ENCODE measurements at regions not wholly inside any gene's neighbourhood (a gene's known extent, or its start where the extent isn't known, plus 50 kb on each side); places are given as distances from the start of the nearest gene placed in this dataset.

- Histone ChIP-seq H3K4me3 (no peak overlapping the region), H3K9ac (ENCODE audit: insufficient read depth in 1 of 2, low read depth in 2 of 2, low read length in 2 of 2) (no peak overlapping the region), H3K4me2 (ENCODE audit: insufficient read depth, low read length) (no peak overlapping the region), H2AFZ (ENCODE audit: low read depth, low read length) (no peak overlapping the region), H3K27me3 (ENCODE audit: control insufficient read depth in 2 of 2, insufficient read depth in 2 of 2, low read length in 2 of 2) (no peaks in the 10 kb centered on the region), H4K20me1 (replicated peaks; ENCODE audit: control insufficient read depth, insufficient read depth, low read length) (no peaks in the 10 kb centered on the region), H3K4me1 (replicated peaks in 1 of 2; ENCODE audit: control insufficient read depth in 2 of 2, insufficient read depth in 2 of 2, low read length in 2 of 2) (no peaks in the 10 kb centered on the region), H3K9me3 (replicated peaks; ENCODE audit: control insufficient read depth, insufficient read depth, low read depth, low read length) (no peaks in the 10 kb centered on the region), H3K79me2 (ENCODE audit: control insufficient read depth, insufficient read depth, low read length) (no peaks in the 10 kb centered on the region), H3K9me1 (ENCODE audit: control insufficient read depth, insufficient read depth, low read length) (no peaks in the 10 kb centered on the region), H3K27ac (ENCODE audit: extremely low read depth, low read depth, low read length) (no peak overlapping the region), H3K36me3 (ENCODE audit: control insufficient read depth, insufficient read depth, low read length) (no peaks in the 10 kb centered on the region)
- 0% methylated on average over 3 of the region's 3 CpGs for WGBS (ENCODE audit: insufficient coverage, low coverage, missing lambda C conversion rate)
- no TSS peak for BruUV-seq (replicated peaks)
- intact Hi-C loops (cut with micrococcal nuclease): no loop called here
- ATAC-seq (no peak), DNase-seq (ENCODE audit: extremely low read depth in 1 of 4, low spot score in 3 of 4) (no peak), FAIRE-seq (no peak)
- POLR2A ChIA-PET: no interaction called here
- no peak for TF ChIP-seq CTCFL (IDR thresholded peaks at IDR 0.05; ENCODE audit: borderline replicate concordance, insufficient read depth, low read depth, low read length, poor library complexity, severe bottlenecking)
- no peak for TF ChIP-seq ZC3H4 (CRISPR knock-in tag; IDR thresholded peaks at IDR 0.05; ENCODE audit: borderline replicate concordance)
- TF ChIP-seq NFIC (IDR thresholded peaks at IDR 0.05): no peak
- no peak for TF ChIP-seq CREB1 (IDR thresholded peaks at IDR 0.05)
- TF ChIP-seq CREB1 (CRISPR knock-in tag; IDR thresholded peaks at IDR 0.05): no peak
- TF ChIP-seq MTA2 (IDR thresholded peaks at IDR 0.05; ENCODE audit: low read depth): no peak
- no peak for TF ChIP-seq NONO (IDR thresholded peaks at IDR 0.05; ENCODE audit: low read depth in 2 of 2, low read length in 1 of 2)
- TF ChIP-seq NR3C1 (CRISPR knock-in tag; IDR thresholded peaks at IDR 0.05): no peak
- CTCF ChIA-PET (ENCODE audit: low intra/inter-chr PET ratio): no interaction called here
- in situ Hi-C loops (cut with MboI): no loop called here
Observed at GRCh38 chr9:15079989-15080388, 169.8 kb upstream of the FREM1 start.

Measured in K562 (cell line).